GM18909 (cell line): ENCODE measurements at regions not wholly inside any gene's neighbourhood (a gene's known extent, or its start where the extent isn't known, plus 50 kb on each side); places are given as distances from the start of the nearest gene placed in this dataset.
"Not testable (repeated sequence)": the region's sequence is repeated elsewhere in the genome, so short reads cannot be mapped to it uniquely, and the experiment has no call there.

Experiments used
- ATAC-seq: cut with Tn5 transposase; IDR thresholded peaks from one replicate; pipeline ENCODE4 v1.9.1; 2021; ENCODE audit warnings: mild to moderate bottlenecking; ENCODE audit not compliant: unreplicated experiment, poor library complexity

GRCh38 chr14:55881577-55882241, 236.5 kb upstream of the PELI2 start:
- ATAC-seq: no peak

- no peak for ATAC-seq
These were observed 233.4 kb upstream of the PELI2 start for GRCh38 chr14:55884819-55885218.

- no peak for ATAC-seq
These were observed 229.1 kb upstream of the PELI2 start for GRCh38 chr14:55889124-55889523.

- no peak for ATAC-seq
These were observed 226.5 kb upstream of the PELI2 start for GRCh38 chr14:55891692-55892091.

GRCh38 chr14:55892906-55893305, 225.3 kb upstream of the PELI2 start:
- no peak for ATAC-seq

- no peak for ATAC-seq
These were observed 224.5 kb upstream of the PELI2 start for GRCh38 chr14:55893705-55894104.

- no peak for ATAC-seq
These were observed 221.2 kb upstream of the PELI2 start for GRCh38 chr14:55897031-55897430.

- ATAC-seq: no peak
These were observed 219.3 kb upstream of the PELI2 start for GRCh38 chr14:55898938-55899337.

GRCh38 chr14:55899531-55899930, 218.7 kb upstream of the PELI2 start:
- no peak for ATAC-seq

GRCh38 chr14:55900749-55901148, 217.5 kb upstream of the PELI2 start:
- no peak for ATAC-seq

- ATAC-seq: no peak
These were observed 216.9 kb upstream of the PELI2 start for GRCh38 chr14:55901291-55901690.

GRCh38 chr14:55902241-55902640, 216.0 kb upstream of the PELI2 start:
- no peak for ATAC-seq

- ATAC-seq: no peak
These were observed 214.1 kb upstream of the PELI2 start for GRCh38 chr14:55904086-55904485.

- ATAC-seq: no peak
These were observed 210.1 kb upstream of the PELI2 start for GRCh38 chr14:55908106-55908505.

GRCh38 chr14:55909879-55910278, 208.3 kb upstream of the PELI2 start:
- no peak for ATAC-seq

GRCh38 chr14:55910601-55911243, 207.5 kb upstream of the PELI2 start:
- no peak for ATAC-seq

- ATAC-seq: no peak
These were observed 206.4 kb upstream of the PELI2 start for GRCh38 chr14:55911776-55912175.

GRCh38 chr14:55912344-55912743, 205.9 kb upstream of the PELI2 start:
- no peak for ATAC-seq

GRCh38 chr14:55913324-55914025, 204.7 kb upstream of the PELI2 start:
- ATAC-seq: no peak

- no peak for ATAC-seq
These were observed 203.4 kb upstream of the PELI2 start for GRCh38 chr14:55914771-55915170.

GRCh38 chr14:55915456-55915855, 202.8 kb upstream of the PELI2 start:
- ATAC-seq: no peak

- not testable (repeated sequence) for ATAC-seq
These were observed 198.4 kb upstream of the PELI2 start for GRCh38 chr14:55919800-55920199.
